ENCODE measurements at regions not wholly inside any gene's neighbourhood (a gene's known extent, or its start where the extent isn't known, plus 50 kb on each side); places are given as distances from the start of the nearest gene placed in this dataset.

DNA sequence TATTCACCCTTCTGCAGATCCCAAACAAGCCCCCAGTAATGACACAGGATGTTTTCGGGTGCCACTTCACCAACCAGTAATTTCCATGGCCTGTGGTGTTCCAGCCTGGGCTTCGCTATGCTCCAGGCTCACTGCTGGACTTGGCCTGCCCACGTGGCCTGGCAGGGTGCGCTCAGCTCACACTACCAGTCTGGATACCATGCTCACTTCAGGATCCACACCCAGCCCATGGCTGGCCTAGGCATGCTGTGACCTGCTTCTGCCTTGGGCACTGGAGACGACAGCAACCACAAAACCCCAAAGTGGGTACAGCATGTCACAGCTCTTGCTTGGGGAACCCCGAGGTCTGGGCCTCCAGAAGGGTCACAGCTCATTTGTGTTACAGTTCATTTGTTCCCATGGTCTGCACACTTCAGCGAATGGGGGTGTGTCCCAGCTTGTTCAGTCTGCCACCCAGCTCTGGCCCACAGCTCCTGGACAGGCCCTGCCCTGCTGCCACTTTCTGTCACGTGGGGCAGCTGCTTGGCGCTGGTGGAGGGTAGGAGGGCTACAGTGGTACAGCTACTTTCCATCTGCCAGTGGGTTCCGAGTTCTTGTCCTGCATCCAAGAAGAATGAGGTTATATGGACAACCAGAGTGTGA lies 650.8 kb downstream of the MCTP2 start:
- FAIRE-seq (no peak), DNase-seq (ENCODE audit: insufficient read length, low spot score) (no peak)

GRCh38 chr15:94887391-94887790 lies 656.0 kb downstream of the MCTP2 start:
- no peak for FAIRE-seq

DNA sequence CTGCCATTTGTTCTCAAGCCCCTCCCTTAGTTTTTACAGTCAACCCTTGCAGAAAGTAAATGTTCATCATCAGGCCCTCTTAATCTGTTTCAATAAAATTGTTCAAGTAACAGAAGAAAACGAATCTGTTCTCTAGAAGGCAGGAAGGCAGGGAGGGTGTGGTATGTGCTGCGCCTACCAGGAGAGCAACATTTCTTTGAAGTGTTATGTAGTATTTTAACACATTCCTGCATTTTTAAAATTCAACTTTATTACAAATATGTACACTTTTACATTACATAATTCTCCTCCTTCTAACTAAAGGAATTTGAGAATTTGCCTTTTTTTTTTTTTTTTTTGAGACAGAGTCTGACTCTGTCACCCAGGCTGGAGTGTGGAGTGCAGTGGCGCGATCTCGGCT lies 657.8 kb downstream of the MCTP2 start:
- DNase-seq (ENCODE audit: insufficient read length, low spot score) (no peak), FAIRE-seq (no peak)

More at GRCh38 chr15:94887391-94887790, 656.0 kb downstream of the MCTP2 start:
- no peak for DNase-seq (ENCODE audit: insufficient read length, low spot score)

GRCh38 chr15:94893091-94893490 lies 661.7 kb downstream of the MCTP2 start:
- FAIRE-seq (no peak), DNase-seq (ENCODE audit: insufficient read length, low spot score) (no peak)

DNA sequence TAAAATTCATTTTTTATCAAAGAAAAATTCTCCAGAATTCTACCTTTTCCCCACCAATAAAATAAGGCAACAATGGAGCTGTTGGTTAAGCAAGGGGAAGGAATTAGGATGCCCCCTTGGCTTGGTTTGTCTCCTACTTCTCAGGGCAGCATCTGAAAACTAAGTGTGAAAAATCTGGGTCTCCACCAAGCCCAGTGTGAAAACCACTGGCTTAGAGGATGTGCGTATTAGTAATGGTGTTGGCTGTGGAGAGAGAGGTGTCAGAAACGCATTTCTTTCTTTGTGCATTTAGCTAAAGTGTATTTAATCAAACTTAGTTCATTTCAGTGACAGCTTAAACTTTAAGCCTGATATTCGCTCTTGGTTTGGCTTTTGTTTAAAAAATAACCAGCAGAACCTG lies 662.7 kb downstream of the MCTP2 start:
- FAIRE-seq (no peak), DNase-seq (ENCODE audit: insufficient read length, low spot score) (no peak)

DNA sequence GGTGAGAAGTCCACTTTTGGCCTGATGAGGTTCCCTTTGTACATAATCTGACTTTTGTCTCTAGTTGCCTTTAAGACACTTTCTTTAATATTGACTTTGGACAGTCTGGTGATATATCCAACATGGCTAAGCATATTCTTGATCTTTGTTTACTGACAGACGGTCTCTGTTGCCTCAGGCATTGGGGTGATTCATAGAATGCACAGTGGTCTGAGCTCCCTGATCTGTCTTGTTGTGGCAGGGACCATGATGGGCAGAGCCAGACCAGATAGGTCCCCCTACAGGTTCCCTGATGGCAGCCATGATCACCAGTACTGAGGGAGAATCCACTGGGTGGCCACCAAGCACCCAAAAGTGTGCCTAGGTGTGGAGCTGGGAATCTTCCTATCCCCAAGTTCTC lies 678.1 kb downstream of the MCTP2 start:
- DNase-seq (ENCODE audit: insufficient read length, low spot score) (no peak), FAIRE-seq (no peak)

DNA sequence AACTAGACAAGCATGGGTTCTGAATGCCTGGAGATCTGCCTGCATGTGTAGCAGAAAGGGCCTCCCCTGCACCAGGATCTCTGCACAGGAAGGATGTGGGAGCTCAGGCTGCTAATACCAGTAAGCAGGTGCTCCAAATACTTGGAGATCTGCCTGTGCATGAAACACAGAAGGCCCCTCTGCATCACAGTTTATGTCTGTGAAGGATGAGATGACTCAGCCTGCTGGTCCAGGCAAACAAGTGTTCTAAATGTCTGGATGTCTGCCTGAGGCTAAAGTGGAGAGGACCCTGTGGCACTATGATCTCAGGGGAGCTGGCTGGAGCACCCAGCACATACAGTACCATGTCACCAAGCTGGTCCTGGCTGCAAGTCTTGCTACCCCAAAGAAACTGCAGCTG lies 678.8 kb downstream of the MCTP2 start:
- DNase-seq (ENCODE audit: insufficient read length, low spot score) (no peak), FAIRE-seq (no peak)

DNA sequence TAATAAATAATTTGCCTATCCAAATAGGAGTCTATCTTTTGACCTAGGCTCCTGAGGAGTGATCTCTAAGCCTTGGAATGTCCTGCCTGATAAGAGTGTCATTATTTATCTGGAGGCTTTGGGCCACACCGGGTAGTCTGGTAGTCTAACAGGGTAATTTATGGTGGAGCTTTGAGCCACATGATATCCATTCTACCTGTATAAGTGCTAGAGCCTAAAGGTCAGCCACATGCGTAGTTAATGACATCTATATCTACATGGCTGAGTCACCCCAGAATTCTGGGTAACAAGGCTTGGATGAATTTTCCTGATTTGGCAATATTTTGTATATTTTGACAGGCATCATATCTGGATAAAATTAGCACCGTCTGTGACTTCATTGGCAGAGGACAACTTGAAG lies 681.4 kb downstream of the MCTP2 start:
- FAIRE-seq (no peak), DNase-seq (ENCODE audit: insufficient read length, low spot score) (no peak)

DNA sequence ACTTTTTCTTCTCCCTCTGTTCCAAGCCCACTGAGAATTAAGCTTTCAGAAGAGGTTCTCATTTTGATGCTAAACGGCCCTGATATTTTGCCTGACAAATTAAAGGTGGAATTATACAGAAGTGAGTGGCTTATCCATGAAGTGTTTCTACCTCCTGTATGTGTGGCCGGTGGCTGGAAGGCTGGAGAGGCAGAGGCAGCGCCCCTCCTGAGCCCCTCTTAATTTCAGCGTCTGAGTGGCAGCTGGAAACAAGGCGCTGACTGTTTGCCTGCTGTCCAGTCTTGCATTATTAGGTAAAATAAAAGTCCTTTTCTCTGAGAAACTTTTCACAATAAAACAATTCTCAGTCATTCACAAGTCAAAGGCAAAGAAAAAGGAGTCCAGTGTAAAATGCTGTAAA lies 685.7 kb downstream of the MCTP2 start:
- FAIRE-seq (no peak), DNase-seq (ENCODE audit: insufficient read length, low spot score) (no peak)

DNA sequence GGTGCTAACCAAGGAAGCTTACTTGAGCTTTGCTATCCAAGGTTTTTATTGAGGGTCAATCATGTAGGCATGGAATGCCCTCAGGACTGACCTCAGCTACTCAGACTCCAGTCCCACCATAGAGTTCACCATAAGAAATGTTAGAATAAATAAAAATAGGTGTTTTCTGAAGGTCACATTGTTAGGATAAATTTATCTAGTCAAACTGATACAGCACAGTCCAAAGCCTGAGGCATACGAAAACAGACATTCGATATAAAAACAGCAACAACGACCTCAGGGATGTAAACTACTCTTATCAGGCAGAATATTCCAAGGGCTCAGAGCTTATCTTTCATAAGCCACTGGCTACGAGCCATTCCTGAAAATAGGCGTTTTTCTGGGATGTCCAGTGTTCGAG lies 690.6 kb downstream of the MCTP2 start:
- FAIRE-seq: no peak
- DNase-seq (ENCODE audit: insufficient read length, low spot score): no peak

DNA sequence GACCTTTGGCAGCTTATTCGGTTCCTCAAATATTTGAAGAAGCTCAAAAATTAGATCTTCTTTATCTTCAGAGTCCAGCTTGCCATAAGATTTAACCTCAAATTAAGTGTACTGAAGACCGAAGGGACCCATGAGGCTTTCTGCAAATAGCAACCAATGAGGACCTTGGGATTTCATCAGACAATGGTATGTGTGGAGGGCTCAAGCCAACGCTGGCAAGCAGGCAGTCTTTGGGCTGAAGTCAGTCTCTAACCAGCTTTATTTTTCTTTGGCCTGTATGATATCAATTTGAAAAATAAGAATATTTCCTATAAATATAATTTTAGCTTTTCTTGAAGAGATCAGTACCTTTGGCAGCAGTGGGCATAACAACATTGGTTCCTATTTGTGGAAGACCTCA lies 692.7 kb downstream of the MCTP2 start:
- FAIRE-seq: no peak
- DNase-seq (ENCODE audit: insufficient read length, low spot score): no peak

DNA sequence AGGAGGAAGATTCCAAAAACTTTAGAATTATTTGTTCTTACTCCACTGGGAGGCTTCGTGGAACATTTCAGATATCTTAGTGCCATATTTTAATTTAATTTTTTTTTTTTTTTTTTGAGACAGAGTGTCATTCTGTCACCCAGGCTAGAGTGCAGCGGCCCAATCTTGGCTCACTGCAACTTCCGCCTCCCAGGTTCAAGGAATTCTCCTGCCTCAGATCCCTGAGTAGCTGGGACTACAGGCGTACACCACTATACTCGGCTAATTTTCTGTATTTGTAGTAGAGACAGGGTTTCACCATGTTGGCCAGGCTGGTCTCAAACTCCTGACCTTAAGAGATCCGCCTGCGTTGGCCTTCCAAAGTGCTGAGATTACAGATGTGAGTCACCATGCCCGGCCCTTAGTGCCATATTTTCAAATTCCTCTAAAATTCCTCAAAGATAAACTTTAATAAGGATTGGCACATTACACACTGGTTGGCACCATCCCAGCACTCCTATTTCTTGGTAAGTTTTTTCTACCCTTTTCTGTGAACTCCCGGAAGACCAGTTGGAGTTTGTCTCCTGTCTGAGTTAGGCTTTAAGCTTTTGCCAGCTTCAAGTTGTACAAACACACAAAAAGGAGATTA lies 693.7 kb downstream of the MCTP2 start:
- DNase-seq (ENCODE audit: insufficient read length, low spot score): no peak
- FAIRE-seq: no peak

DNA sequence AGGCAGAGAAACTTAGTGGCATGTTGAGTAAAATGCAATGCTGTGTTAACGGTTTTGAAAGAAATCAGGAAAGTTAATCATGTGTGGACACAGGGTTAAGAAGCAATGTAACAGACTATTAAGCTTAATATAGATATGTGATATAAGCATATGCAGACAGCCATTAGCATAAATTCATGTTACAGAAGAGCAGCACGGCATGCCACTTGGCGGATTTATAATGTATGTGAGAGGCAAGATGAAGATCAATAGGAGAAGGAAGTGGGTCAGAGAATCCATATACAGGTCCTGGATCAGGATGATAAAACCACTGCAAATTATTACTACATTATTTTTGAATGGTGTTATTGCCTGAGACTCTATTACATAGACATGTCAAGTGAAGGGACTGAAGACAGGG lies 694.3 kb downstream of the MCTP2 start:
- DNase-seq (ENCODE audit: insufficient read length, low spot score): no peak
- no peak for FAIRE-seq

- FAIRE-seq: no peak
- DNase-seq (ENCODE audit: insufficient read length, low spot score): no peak
Measured at GRCh38 chr15:94927003-94927402, 695.6 kb downstream of the MCTP2 start.

- FAIRE-seq (no peak), DNase-seq (ENCODE audit: insufficient read length, low spot score) (no peak)
Measured at GRCh38 chr15:94929282-94929681, 697.9 kb downstream of the MCTP2 start.

DNA sequence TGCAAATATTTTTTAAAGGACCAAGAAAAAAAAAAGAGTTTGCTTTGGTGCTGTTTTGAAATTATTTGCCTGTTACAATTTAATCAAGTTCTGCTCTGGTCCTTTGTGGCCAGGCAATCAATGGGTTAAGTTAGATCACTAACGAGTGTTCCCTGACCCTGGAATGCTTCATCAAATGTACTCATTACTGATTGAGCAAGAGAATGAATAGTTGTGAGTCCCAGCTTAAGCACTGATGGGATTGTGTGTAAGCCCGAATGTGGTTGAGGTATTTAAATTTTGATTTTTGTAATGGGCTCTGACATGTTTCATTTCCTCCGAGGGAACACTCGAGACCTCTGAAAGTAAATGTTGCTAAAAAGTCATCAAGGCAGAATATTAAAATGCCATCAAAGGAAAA lies 699.1 kb downstream of the MCTP2 start:
- FAIRE-seq (no peak), DNase-seq (ENCODE audit: insufficient read length, low spot score) (no peak)

- DNase-seq (ENCODE audit: insufficient read length, low spot score): no peak
- no peak for FAIRE-seq
Measured at GRCh38 chr15:94930960-94931359, 699.6 kb downstream of the MCTP2 start.

- DNase-seq (ENCODE audit: insufficient read length, low spot score) (no peak), FAIRE-seq (no peak)
Measured at GRCh38 chr15:94934440-94934839, 703.1 kb downstream of the MCTP2 start.

GRCh38 chr15:94937242-94937641 lies 705.9 kb downstream of the MCTP2 start:
- DNase-seq (ENCODE audit: insufficient read length, low spot score) (no peak), FAIRE-seq (no peak)

DNA sequence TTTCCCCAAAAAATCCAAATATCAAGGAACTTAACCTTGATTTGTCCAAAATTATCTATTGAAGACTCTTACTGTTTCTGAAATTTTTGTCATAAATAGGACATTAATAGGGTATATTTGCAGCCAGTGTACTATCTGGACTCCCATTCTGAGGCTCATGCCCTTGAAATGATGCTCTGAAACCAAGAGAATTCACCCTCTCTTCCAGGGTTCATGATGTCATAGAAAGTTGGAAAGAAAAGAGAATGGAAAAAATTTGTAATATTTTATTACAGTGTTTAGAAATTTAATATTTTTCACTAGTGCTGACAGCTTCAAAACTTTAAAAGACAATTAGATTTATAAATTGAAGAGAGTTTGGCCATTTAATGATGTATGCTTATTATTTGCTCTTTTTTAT lies 712.5 kb downstream of the MCTP2 start:
- DNase-seq (ENCODE audit: insufficient read length, low spot score) (no peak), FAIRE-seq (no peak)

GRCh38 chr15:94951538-94951937 lies 720.2 kb downstream of the MCTP2 start:
- no peak for FAIRE-seq
- DNase-seq (ENCODE audit: insufficient read length, low spot score): no peak

GRCh38 chr15:94963953-94964352 lies 732.6 kb downstream of the MCTP2 start:
- no peak for DNase-seq (ENCODE audit: insufficient read length, low spot score)
- FAIRE-seq: no peak

GRCh38 chr15:94965593-94965992 lies 734.2 kb downstream of the MCTP2 start:
- FAIRE-seq (no peak), DNase-seq (ENCODE audit: insufficient read length, low spot score) (no peak)
